OCI-LY1 (cell line): ENCODE measurements at regions not wholly inside any gene's neighbourhood (a gene's known extent, or its start where the extent isn't known, plus 50 kb on each side); places are given as distances from the start of the nearest gene placed in this dataset.

Experiments used
- H2AFZ ChIP-seq: fragments of 200-600 bp; sonication (generic), shearing (Covaris generic); 2 replicates; pipeline ENCODE4 v1.6.0; 2014; ENCODE audit warnings: antibody characterized with exemption, mild to moderate bottlenecking, low read length
- H3F3A ChIP-seq: fragments of 200-600 bp; sonication (generic), shearing (Covaris generic); 2 replicates; pipeline ENCODE4 v1.6.0; 2014; ENCODE audit warnings: mild to moderate bottlenecking, antibody characterized with exemption, low read length, moderate library complexity; ENCODE audit not compliant: insufficient read depth
- H3K27ac ChIP-seq: fragments of 200-600 bp; sonication (generic); 2 replicates; pipeline ENCODE4 v1.5.1; 2014; ENCODE audit warnings: low read length, mixed run types, mild to moderate bottlenecking, low read depth; ENCODE audit not compliant: poor library complexity, severe bottlenecking
- H3K27me3 ChIP-seq: fragments of 200-600 bp; sonication (generic); 2 replicates; pipeline ENCODE4 v1.6.0; 2014; ENCODE audit warnings: antibody characterized with exemption, mild to moderate bottlenecking, low read length, moderate library complexity; ENCODE audit not compliant: insufficient read depth
- H3K36me3 ChIP-seq: fragments of 200-600 bp; sonication (generic); 2 replicates; pipeline ENCODE4 v1.6.1; 2014; ENCODE audit warnings: mild to moderate bottlenecking, antibody characterized with exemption, low read length, moderate library complexity, mixed read lengths; ENCODE audit not compliant: insufficient read depth
- H3K4me1 ChIP-seq: fragments of 200-600 bp; sonication (generic); 2 replicates; pipeline ENCODE4 v1.5.1; 2014; ENCODE audit warnings: mild to moderate bottlenecking, low read length, moderate library complexity; ENCODE audit not compliant: insufficient read depth, severe bottlenecking
- H3K4me2 ChIP-seq: fragments of 200-600 bp; sonication (generic), shearing (Covaris generic); 2 replicates; pipeline ENCODE4 v1.6.1; 2014; ENCODE audit warnings: low read length
- H3K4me3 ChIP-seq: fragments of 200-600 bp; sonication (generic); 2 replicates; pipeline ENCODE4 v1.5.1; 2014; ENCODE audit warnings: low read length, low read depth, mild to moderate bottlenecking, mixed read lengths; ENCODE audit not compliant: poor library complexity, severe bottlenecking
- H3K79me2 ChIP-seq: fragments of 200-600 bp; shearing (Covaris generic); 2 replicates; pipeline ENCODE4 v1.6.1; 2016; ENCODE audit warnings: mixed run types, low read length, mixed read lengths; ENCODE audit not compliant: insufficient read depth
- H3K9ac ChIP-seq: fragments of 200-600 bp; sonication (generic), shearing (Covaris generic); 2 replicates; pipeline ENCODE4 v1.6.1; 2014; ENCODE audit warnings: mild to moderate bottlenecking, low read length, mixed read lengths
- H3K9me2 ChIP-seq: fragments of 200-600 bp; sonication (generic), shearing (Covaris generic); 2 replicates; pipeline ENCODE4 v1.6.1; 2014; ENCODE audit warnings: low read depth, mild to moderate bottlenecking, low read length, mixed read lengths
- H3K9me3 ChIP-seq: fragments of 200-600 bp; shearing (Covaris generic); 2 replicates; pipeline ENCODE4 v1.6.1; 2014; ENCODE audit warnings: low read length, mixed read lengths
- H4K20me1 ChIP-seq: fragments of 200-600 bp; sonication (generic), shearing (Covaris generic); 2 replicates; pipeline ENCODE4 v1.6.0; 2016; ENCODE audit warnings: mild to moderate bottlenecking, low read length; ENCODE audit not compliant: insufficient read depth
- EZH2 ChIP-seq: fragments of 200-600 bp; sonication (generic), shearing (Covaris generic); IDR thresholded peaks from 2 replicates; pipeline ENCODE4 v1.8.0; 2017; ENCODE audit warnings: borderline replicate concordance, mixed run types, mild to moderate bottlenecking, antibody characterized with exemption, low read length, moderate library complexity, mixed read lengths
- TF ChIP-seq, protein P1 (sequence below): fragments of 200-600 bp; sonication (generic), shearing (Covaris generic); IDR thresholded peaks from 2 replicates; pipeline ENCODE4 v1.5.1; 2017; ENCODE audit warnings: mild to moderate bottlenecking, antibody characterized with exemption, low read length, moderate library complexity, mixed read lengths

DNA sequence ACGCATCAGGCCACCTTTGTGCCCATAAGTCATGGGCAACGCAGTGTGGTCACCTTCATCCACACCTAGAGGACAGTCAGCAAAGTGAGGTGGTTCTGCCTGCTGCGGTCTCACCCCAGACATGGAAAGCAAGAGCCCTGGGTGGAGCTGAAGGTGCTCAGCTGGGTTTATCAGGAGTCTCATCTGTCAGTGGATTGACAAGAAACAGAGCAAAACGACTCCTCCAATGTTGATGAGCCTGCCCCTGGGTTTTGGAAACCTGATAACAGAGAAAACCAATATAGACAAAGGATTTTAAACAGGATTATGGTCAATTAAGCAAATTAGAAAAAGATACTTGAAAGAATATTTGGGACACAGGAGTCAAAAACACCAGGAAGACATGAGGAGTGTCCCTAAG lies 229.3 kb upstream of the PRSS58 start:
- H3K79me2 ChIP-seq: no peaks in the 10 kb centered on the region
- no peaks in the 10 kb centered on the region for H3K9me3 ChIP-seq
- no peaks in the 10 kb centered on the region for H3K9me2 ChIP-seq
- no peak overlapping the region for H3K9ac ChIP-seq
- H3F3A ChIP-seq: no peaks in the 10 kb centered on the region
- H2AFZ ChIP-seq: no peak overlapping the region
- TF ChIP-seq EZH2: no peak
- H3K4me3 ChIP-seq: no peak overlapping the region
- H3K36me3 ChIP-seq: no peaks in the 10 kb centered on the region
- no peak overlapping the region for H3K4me2 ChIP-seq
- H3K27ac ChIP-seq: no peak overlapping the region
- no peaks in the 10 kb centered on the region for H4K20me1 ChIP-seq
- H3K27me3 ChIP-seq: no peaks in the 10 kb centered on the region
- no peaks in the 10 kb centered on the region for H3K4me1 ChIP-seq

DNA sequence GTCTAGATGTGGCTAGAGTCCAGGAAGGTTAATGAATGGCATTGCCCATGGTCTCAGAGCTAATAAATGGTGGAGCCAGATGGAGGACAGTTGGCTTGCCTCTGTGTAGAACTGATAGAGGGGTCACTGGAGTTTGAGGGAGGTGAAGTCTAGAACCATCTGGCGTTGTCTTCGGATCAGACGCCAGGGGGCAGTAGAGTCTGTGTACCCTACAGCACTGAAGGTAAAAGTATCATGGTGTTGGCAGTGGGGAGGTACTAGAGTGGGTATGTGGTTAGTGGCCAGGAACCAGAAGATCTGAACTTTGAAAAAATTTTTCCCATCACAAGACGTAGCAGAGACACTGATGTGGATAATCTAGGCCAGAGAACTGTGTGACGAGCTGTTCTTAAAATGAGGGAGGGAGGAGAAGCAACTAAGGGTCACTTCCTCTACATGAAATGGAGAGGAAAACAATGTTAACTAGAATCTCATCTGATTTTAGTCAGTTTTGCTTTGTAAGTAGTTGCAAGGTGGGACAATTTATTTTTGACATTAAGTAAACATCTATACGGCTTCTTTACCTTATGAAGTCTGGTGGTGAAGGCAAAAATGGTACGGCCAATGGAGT lies 227.9 kb upstream of the PRSS58 start:
- H3K36me3 ChIP-seq: no peaks in the 10 kb centered on the region
- no peak overlapping the region for H3K27ac ChIP-seq

GRCh38 chr7:142483659-142484317 lies 225.9 kb upstream of the PRSS58 start:
- Histone ChIP-seq H3K4me1 (no peaks in the 10 kb centered on the region), H4K20me1 (no peaks in the 10 kb centered on the region), H3K4me2 (no peak overlapping the region), H2AFZ (no peak overlapping the region), H3K27me3 (0 out of 2 replicates have a peak, but pooled peaks cover 2% of the 10 kb centered on the region), H3K79me2 (no peaks in the 10 kb centered on the region), H3K36me3 (no peaks in the 10 kb centered on the region), H3K27ac (no peak overlapping the region), H3F3A (no peaks in the 10 kb centered on the region), H3K4me3 (no peak overlapping the region), H3K9me2 (no peaks in the 10 kb centered on the region), H3K9ac (no peak overlapping the region), H3K9me3 (no peaks in the 10 kb centered on the region)
- TF ChIP-seq EZH2: no peak
- TF ChIP-seq, protein P1, sequence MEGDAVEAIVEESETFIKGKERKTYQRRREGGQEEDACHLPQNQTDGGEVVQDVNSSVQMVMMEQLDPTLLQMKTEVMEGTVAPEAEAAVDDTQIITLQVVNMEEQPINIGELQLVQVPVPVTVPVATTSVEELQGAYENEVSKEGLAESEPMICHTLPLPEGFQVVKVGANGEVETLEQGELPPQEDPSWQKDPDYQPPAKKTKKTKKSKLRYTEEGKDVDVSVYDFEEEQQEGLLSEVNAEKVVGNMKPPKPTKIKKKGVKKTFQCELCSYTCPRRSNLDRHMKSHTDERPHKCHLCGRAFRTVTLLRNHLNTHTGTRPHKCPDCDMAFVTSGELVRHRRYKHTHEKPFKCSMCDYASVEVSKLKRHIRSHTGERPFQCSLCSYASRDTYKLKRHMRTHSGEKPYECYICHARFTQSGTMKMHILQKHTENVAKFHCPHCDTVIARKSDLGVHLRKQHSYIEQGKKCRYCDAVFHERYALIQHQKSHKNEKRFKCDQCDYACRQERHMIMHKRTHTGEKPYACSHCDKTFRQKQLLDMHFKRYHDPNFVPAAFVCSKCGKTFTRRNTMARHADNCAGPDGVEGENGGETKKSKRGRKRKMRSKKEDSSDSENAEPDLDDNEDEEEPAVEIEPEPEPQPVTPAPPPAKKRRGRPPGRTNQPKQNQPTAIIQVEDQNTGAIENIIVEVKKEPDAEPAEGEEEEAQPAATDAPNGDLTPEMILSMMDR: no peak

More for the DNA sequence above, 227.9 kb upstream of the PRSS58 start:
- H3K9me2 ChIP-seq: no peaks in the 10 kb centered on the region
- H3K4me3 ChIP-seq: no peak overlapping the region
- no peaks in the 10 kb centered on the region for H3K79me2 ChIP-seq
- H4K20me1 ChIP-seq: no peaks in the 10 kb centered on the region
- no peak overlapping the region for H3K9ac ChIP-seq
- no peaks in the 10 kb centered on the region for H3K4me1 ChIP-seq
- H3F3A ChIP-seq: no peaks in the 10 kb centered on the region
- no peak for TF ChIP-seq EZH2
- TF ChIP-seq, protein P1: peak; percentile 87
- no peak overlapping the region for H2AFZ ChIP-seq
- H3K4me2 ChIP-seq: no peak overlapping the region
- no peaks in the 10 kb centered on the region for H3K27me3 ChIP-seq
- H3K9me3 ChIP-seq: no peaks in the 10 kb centered on the region
